Right atrium auricular region (tissue), 2 donors: ENCODE measurements at regions not wholly inside any gene's neighbourhood (a gene's known extent, or its start where the extent isn't known, plus 50 kb on each side); places are given as distances from the start of the nearest gene placed in this dataset.

Source experiments
- DNase-seq: peaks from one replicate; pipeline ENCODE4 v3.0.0-alpha.2; 2019; ENCODE audit warnings: low spot score
- H3K27ac ChIP-seq, 2 donors: fragments of 200-600 bp; sonication (generic); 1 replicate in 1 of 2; 2 replicates in 1 of 2; pipeline ENCODE4 v1.5.1; 2016 to 2019
- H3K27me3 ChIP-seq, 2 donors: fragments of 200-600 bp; sonication (generic); one replicate each; pipeline versions ENCODE4 v1.5.1 to v1.6.0; 2017 to 2019
- H3K36me3 ChIP-seq: fragments of 200-600 bp; sonication (generic); one replicate; pipeline ENCODE4 v1.5.1; 2016
- H3K4me1 ChIP-seq, 2 donors: fragments of 200-600 bp; sonication (generic); one replicate each; pipeline versions ENCODE4 v1.5.1 to v1.6.0; 2017 to 2019
- H3K4me3 ChIP-seq, 2 donors: fragments of 200-600 bp; sonication (generic); 1 replicate in 1 of 2; 2 replicates in 1 of 2; pipeline ENCODE4 v1.5.1; 2017 to 2019; ENCODE audit warnings: mild to moderate bottlenecking in 1 of 2, moderate library complexity in 1 of 2
- H3K9me3 ChIP-seq, 2 donors: fragments of 200-600 bp; sonication (generic); one replicate each; pipeline ENCODE4 v1.5.1; 2019
- TF ChIP-seq, protein P1 (sequence below), 2 donors: fragments of 200-600 bp; sonication (generic); IDR thresholded peaks; one replicate each; pipeline ENCODE4 v1.5.1; 2019; ENCODE audit warnings: antibody characterized with exemption in 2 of 2

GRCh38 chr6:21382821-21383449 lies 210.6 kb upstream of the SOX4 start:
- no peaks in the 10 kb centered on the region for H3K27me3 ChIP-seq
- H3K36me3 ChIP-seq, result no peaks in the 10 kb centered on the region
- no peaks in the 10 kb centered on the region for H3K4me1 ChIP-seq
- no peak overlapping the region for H3K27ac ChIP-seq
- H3K4me3 ChIP-seq, result no peak overlapping the region
- DNase-seq, result no peak
- no peaks in the 10 kb centered on the region for H3K9me3 ChIP-seq
- TF ChIP-seq, protein P1, sequence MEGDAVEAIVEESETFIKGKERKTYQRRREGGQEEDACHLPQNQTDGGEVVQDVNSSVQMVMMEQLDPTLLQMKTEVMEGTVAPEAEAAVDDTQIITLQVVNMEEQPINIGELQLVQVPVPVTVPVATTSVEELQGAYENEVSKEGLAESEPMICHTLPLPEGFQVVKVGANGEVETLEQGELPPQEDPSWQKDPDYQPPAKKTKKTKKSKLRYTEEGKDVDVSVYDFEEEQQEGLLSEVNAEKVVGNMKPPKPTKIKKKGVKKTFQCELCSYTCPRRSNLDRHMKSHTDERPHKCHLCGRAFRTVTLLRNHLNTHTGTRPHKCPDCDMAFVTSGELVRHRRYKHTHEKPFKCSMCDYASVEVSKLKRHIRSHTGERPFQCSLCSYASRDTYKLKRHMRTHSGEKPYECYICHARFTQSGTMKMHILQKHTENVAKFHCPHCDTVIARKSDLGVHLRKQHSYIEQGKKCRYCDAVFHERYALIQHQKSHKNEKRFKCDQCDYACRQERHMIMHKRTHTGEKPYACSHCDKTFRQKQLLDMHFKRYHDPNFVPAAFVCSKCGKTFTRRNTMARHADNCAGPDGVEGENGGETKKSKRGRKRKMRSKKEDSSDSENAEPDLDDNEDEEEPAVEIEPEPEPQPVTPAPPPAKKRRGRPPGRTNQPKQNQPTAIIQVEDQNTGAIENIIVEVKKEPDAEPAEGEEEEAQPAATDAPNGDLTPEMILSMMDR (IDR thresholded peaks at IDR 0.05), result no peak

DNA sequence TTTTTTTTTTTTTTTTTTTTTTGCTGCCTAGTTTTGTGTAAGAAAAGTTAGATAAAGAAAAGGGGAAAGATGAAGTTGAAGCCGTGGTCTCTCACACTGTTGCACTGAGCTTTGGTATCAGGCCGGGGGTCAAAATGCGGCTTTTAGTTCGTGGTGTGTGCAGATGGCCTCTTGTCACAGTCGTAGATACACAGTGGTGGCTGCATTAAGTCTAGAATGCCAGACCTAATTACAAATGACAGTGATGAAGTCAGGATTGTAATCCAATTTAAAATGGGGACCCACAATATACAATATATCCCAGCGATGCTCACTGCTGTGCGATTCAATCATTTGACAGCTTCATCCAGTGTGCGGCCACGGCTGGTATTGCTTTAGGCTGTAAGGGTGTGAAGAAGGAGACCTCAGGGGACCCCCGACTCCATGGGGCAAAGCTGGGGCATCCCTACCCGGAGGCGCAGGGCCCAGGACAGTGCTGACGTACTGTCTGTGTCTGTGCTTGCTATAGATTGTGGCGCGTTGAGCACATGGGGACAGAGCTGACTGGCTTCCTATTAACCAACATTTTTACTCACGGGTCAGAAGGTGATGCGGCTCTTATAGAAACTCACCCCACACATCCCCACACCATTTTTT lies 210.0 kb upstream of the SOX4 start:
- TF ChIP-seq, protein P1 (IDR thresholded peaks at IDR 0.05), result no peak
- H3K27me3 ChIP-seq, result no peaks in the 10 kb centered on the region
- no peak overlapping the region for H3K4me3 ChIP-seq
- no peaks in the 10 kb centered on the region for H3K4me1 ChIP-seq
- no peaks in the 10 kb centered on the region for H3K36me3 ChIP-seq
- no peaks in the 10 kb centered on the region for H3K9me3 ChIP-seq
- DNase-seq, result no peak
- no peak overlapping the region for H3K27ac ChIP-seq

DNA sequence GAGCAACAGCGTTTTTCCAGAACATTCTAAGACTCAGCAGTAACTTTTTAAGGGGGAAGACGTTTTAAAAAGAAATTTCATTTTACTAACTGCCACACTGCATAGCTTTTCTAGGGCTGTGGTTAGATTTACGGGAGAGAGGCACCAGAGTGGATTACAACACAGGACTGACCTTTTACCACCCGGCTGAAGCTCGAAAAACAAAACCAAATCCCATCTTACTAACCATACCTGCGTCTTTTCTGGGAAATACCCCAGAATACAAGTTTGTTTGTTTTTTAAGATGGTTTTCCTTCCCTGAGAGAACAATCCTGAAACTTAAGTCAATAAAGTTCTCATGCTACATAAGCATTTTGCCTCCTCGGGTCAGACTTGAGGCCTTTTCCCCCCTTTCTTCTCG lies 209.3 kb upstream of the SOX4 start:
- Histone ChIP-seq H3K27ac (no peak overlapping the region), H3K27me3 (no peaks in the 10 kb centered on the region), H3K4me1 (no peaks in the 10 kb centered on the region), H3K4me3 (no peak overlapping the region), H3K9me3 (no peaks in the 10 kb centered on the region), H3K36me3 (no peaks in the 10 kb centered on the region)
- no peak for DNase-seq
- TF ChIP-seq, protein P1 (IDR thresholded peaks at IDR 0.05), result no peak

GRCh38 chr6:21386744-21387143 lies 206.8 kb upstream of the SOX4 start:
- Histone ChIP-seq H3K4me3 (no peak overlapping the region), H3K27ac (peak overlapping the region in 1 of 2 donors; percentile 25), H3K4me1 (no peaks in the 10 kb centered on the region), H3K27me3 (no peaks in the 10 kb centered on the region), H3K36me3 (no peaks in the 10 kb centered on the region), H3K9me3 (no peaks in the 10 kb centered on the region)
- no peak for DNase-seq
- TF ChIP-seq, protein P1 (IDR thresholded peaks at IDR 0.05), result no peak

- H3K9me3 ChIP-seq, result no peaks in the 10 kb centered on the region
- H3K4me1 ChIP-seq, result no peaks in the 10 kb centered on the region
- TF ChIP-seq, protein P1 (IDR thresholded peaks at IDR 0.05), result no peak
- H3K4me3 ChIP-seq, result no peak overlapping the region
- H3K27me3 ChIP-seq, result no peaks in the 10 kb centered on the region
- H3K27ac ChIP-seq, result no peak overlapping the region
- H3K36me3 ChIP-seq, result no peaks in the 10 kb centered on the region
- no peak for DNase-seq
These were observed 202.9 kb upstream of the SOX4 start for GRCh38 chr6:21390532-21391213.
